ENCODE measurements at regions not wholly inside any gene's neighbourhood (a gene's known extent, or its start where the extent isn't known, plus 50 kb on each side); places are given as distances from the start of the nearest gene placed in this dataset.
"Not testable (repeated sequence)": the region's sequence is repeated elsewhere in the genome, so short reads cannot be mapped to it uniquely, and the experiment has no call there.

GRCh38 chr6:4208158-4208557 is 72.8 kb upstream of the ECI2 start:
- Histone ChIP-seq H3K9me3 (ENCODE audit: control insufficient read depth, low read length) (peaks cover 19% of the 10 kb centered on the region), H3K4me1 (ENCODE audit: control insufficient read depth, insufficient read depth, low read length) (no peaks in the 10 kb centered on the region), H3K27me3 (ENCODE audit: control insufficient read depth, insufficient read depth, low read length, poor library complexity, severe bottlenecking) (no peaks in the 10 kb centered on the region), H3K4me3 (ENCODE audit: low read length) (no peak overlapping the region), H3K36me3 (ENCODE audit: control insufficient read depth, insufficient read depth, low read length) (no peaks in the 10 kb centered on the region), H3K27ac (ENCODE audit: low read depth, low read length) (no peak overlapping the region), H3K9ac (ENCODE audit: extremely low read depth, low read length, poor library complexity, severe bottlenecking) (no peak overlapping the region)
- Mint-ChIP-seq H3K4me3 (no peak overlapping the region), H3K27ac (no peak overlapping the region), H3K4me1 (no peaks in the 10 kb centered on the region), H3K9me3 (peaks cover 38% of the 10 kb centered on the region), H3K36me3 (ENCODE audit: low read depth) (peaks cover 9% of the 10 kb centered on the region), H3K27me3 (ENCODE audit: insufficient read depth) (no peaks in the 10 kb centered on the region)
- TF ChIP-seq CTCF (conservative IDR thresholded peaks at IDR 0.05): no peak
- DNase-seq: no peak
- WGBS, 2 experiments (ENCODE audit: insufficient coverage in 1 of 2, insufficient read length in 1 of 2): 93 to 100% methylated on average over 1 to 2 of the region's 2 CpGs

GRCh38 chr6:4203642-4204417 is 68.5 kb upstream of the ECI2 start:
- DNase-seq; H3K27me3 ChIP-seq (ENCODE audit: control insufficient read depth, insufficient read depth, low read length, poor library complexity, severe bottlenecking); H3K4me1 Mint-ChIP-seq; H3K36me3 Mint-ChIP-seq (ENCODE audit: low read depth); H3K27ac ChIP-seq (ENCODE audit: low read depth, low read length); H3K36me3 ChIP-seq (ENCODE audit: control insufficient read depth, insufficient read depth, low read length); H3K9ac ChIP-seq (ENCODE audit: extremely low read depth, low read length, poor library complexity, severe bottlenecking); H3K27ac Mint-ChIP-seq; H3K4me1 ChIP-seq (ENCODE audit: control insufficient read depth, insufficient read depth, low read length); H3K27me3 Mint-ChIP-seq (ENCODE audit: insufficient read depth); H3K4me3 Mint-ChIP-seq; H3K4me3 ChIP-seq (ENCODE audit: low read length): not testable (repeated sequence)
- peaks cover 46% of the 10 kb centered on the region for H3K9me3 Mint-ChIP-seq
- H3K9me3 ChIP-seq (ENCODE audit: control insufficient read depth, low read length): peaks cover 13% of the 10 kb centered on the region
- 93 to 98% methylated on average over 6 to 21 of the region's 21 CpGs for WGBS, 2 experiments (ENCODE audit: insufficient coverage in 1 of 2, insufficient read length in 1 of 2)

GRCh38 chr6:4192627-4193026 is 57.3 kb upstream of the ECI2 start:
- H3K27ac ChIP-seq (ENCODE audit: low read depth, low read length): no peak overlapping the region
- H3K36me3 ChIP-seq (ENCODE audit: control insufficient read depth, insufficient read depth, low read length): no peaks in the 10 kb centered on the region
- Mint-ChIP-seq H3K27ac (no peak overlapping the region), H3K9me3 (peaks cover 23% of the 10 kb centered on the region), H3K36me3 (ENCODE audit: low read depth) (no peaks in the 10 kb centered on the region), H3K4me1 (peaks cover 1% of the 10 kb centered on the region), H3K4me3 (no peak overlapping the region), H3K27me3 (ENCODE audit: insufficient read depth) (no peaks in the 10 kb centered on the region)
- H3K27me3 ChIP-seq (ENCODE audit: control insufficient read depth, insufficient read depth, low read length, poor library complexity, severe bottlenecking): no peaks in the 10 kb centered on the region
- no peaks in the 10 kb centered on the region for H3K4me1 ChIP-seq (ENCODE audit: control insufficient read depth, insufficient read depth, low read length)
- 100% methylated on average over 3 of the region's 3 CpGs for WGBS, 2 experiments (ENCODE audit: insufficient coverage in 1 of 2, insufficient read length in 1 of 2)
- H3K9ac ChIP-seq (ENCODE audit: extremely low read depth, low read length, poor library complexity, severe bottlenecking): no peak overlapping the region
- H3K9me3 ChIP-seq (ENCODE audit: control insufficient read depth, low read length): no peaks in the 10 kb centered on the region
- no peak overlapping the region for H3K4me3 ChIP-seq (ENCODE audit: low read length)
- TF ChIP-seq CTCF (conservative IDR thresholded peaks at IDR 0.05): no peak
- no peak for DNase-seq

Data from endodermal cell (in vitro differentiated cells).